ENCODE measurements at regions not wholly inside any gene's neighbourhood (a gene's known extent, or its start where the extent isn't known, plus 50 kb on each side); places are given as distances from the start of the nearest gene placed in this dataset.

DNA sequence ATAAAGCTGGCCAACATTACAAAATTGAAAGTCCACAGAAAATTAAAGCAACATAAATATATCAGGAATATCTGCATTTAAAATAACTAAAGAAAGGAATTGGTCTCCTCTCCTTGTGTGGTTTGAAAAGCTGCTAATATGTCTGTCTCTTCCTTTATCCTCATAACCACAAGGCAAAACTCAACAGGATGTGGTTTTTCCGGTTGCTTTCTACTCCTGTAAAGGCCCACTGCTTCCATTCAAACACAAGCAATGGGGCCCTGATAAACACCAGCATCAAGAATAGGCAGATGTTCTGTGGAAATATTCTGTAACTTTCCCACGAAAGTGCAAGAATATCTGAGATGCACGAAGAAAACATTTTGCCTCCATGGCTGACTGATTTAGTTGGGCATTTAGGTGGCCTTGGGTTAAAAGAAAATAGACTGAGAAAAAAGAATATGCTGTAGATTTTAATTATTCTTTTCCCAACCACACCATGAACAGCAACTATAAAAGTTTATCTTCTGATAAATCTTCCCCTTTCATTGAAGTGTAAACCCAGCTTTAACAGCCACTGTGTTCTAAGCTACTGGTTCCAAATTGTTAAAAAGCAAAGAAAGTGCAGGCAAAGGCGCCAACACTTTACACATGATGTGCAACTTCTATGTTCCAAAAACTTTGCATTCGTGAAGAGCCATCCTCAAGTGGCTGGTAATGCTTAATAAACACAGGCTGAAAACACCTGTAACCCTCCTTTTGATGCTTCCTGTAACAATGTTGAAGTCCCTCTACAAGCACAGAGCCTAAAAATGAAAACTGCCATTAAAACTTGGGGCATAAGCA lies 50.5 kb upstream of the NDST3 start:
- H3K4me1 ChIP-seq, result no peaks in the 10 kb centered on the region
- H3K27me3 Mint-ChIP-seq (ENCODE audit: insufficient read depth, unreplicated experiment), result peaks cover 4% of the 10 kb centered on the region
- no peaks in the 10 kb centered on the region for H3K9me3 ChIP-seq
- H3K4me3 ChIP-seq (ENCODE audit: low read depth, low read length), result no peak overlapping the region
- intact Hi-C loops (cut with micrococcal nuclease; ENCODE audit: unreplicated experiment), result no loop called here
- no peak for DNase-seq
- ChIA-PET CTCF (no interaction called here), POLR2A (no interaction called here)
- H3K9me3 Mint-ChIP-seq (ENCODE audit: unreplicated experiment), result no peaks in the 10 kb centered on the region
- no peaks in the 10 kb centered on the region for H3K36me3 ChIP-seq (ENCODE audit: control insufficient read depth, insufficient read depth, low read length)
- H3K27me3 ChIP-seq (replicated peaks; ENCODE audit: control insufficient read depth, insufficient read depth, low read length), result no peaks in the 10 kb centered on the region
- no peaks in the 10 kb centered on the region for H3K36me3 Mint-ChIP-seq (ENCODE audit: insufficient read depth, unreplicated experiment)
- H3K4me3 Mint-ChIP-seq (ENCODE audit: unreplicated experiment), result no peak overlapping the region
- no peak overlapping the region for H3K27ac Mint-ChIP-seq (ENCODE audit: unreplicated experiment)
- TF ChIP-seq, protein P1, sequence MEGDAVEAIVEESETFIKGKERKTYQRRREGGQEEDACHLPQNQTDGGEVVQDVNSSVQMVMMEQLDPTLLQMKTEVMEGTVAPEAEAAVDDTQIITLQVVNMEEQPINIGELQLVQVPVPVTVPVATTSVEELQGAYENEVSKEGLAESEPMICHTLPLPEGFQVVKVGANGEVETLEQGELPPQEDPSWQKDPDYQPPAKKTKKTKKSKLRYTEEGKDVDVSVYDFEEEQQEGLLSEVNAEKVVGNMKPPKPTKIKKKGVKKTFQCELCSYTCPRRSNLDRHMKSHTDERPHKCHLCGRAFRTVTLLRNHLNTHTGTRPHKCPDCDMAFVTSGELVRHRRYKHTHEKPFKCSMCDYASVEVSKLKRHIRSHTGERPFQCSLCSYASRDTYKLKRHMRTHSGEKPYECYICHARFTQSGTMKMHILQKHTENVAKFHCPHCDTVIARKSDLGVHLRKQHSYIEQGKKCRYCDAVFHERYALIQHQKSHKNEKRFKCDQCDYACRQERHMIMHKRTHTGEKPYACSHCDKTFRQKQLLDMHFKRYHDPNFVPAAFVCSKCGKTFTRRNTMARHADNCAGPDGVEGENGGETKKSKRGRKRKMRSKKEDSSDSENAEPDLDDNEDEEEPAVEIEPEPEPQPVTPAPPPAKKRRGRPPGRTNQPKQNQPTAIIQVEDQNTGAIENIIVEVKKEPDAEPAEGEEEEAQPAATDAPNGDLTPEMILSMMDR (IDR thresholded peaks at IDR 0.05; ENCODE audit: insufficient read depth in 1 of 2, low read depth in 1 of 2, low read length in 1 of 2, severe bottlenecking in 1 of 2, unreplicated experiment in 1 of 2), result no peak
- H3K4me1 Mint-ChIP-seq (ENCODE audit: low read depth, unreplicated experiment), result no peaks in the 10 kb centered on the region
- BruUV-seq (replicated peaks), result no TSS peak

DNA sequence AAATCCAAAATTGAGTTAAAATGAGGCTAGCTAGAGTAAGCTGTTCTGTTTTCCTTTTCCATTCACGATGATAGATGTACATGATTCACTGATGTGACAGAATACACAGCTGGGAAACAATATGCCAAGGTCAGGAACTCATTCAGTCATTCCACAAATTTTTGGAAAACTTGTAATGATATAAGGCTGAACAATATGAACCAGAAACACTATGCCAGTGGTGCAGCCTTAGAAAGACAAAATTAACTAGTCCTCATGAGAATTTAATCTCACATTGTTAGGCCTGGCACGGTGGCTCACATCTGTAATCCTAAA lies 50.0 kb upstream of the NDST3 start:
- TF ChIP-seq, protein P1 (IDR thresholded peaks at IDR 0.05; ENCODE audit: insufficient read depth in 1 of 2, low read depth in 1 of 2, low read length in 1 of 2, severe bottlenecking in 1 of 2, unreplicated experiment in 1 of 2), result no peak
- Mint-ChIP-seq H3K27ac (ENCODE audit: unreplicated experiment) (no peak overlapping the region), H3K27me3 (ENCODE audit: insufficient read depth, unreplicated experiment) (peaks cover 4% of the 10 kb centered on the region), H3K9me3 (ENCODE audit: unreplicated experiment) (no peaks in the 10 kb centered on the region), H3K4me1 (ENCODE audit: low read depth, unreplicated experiment) (no peaks in the 10 kb centered on the region), H3K4me3 (ENCODE audit: unreplicated experiment) (no peak overlapping the region), H3K36me3 (ENCODE audit: insufficient read depth, unreplicated experiment) (no peaks in the 10 kb centered on the region)
- Histone ChIP-seq H3K4me3 (ENCODE audit: low read depth, low read length) (no peak overlapping the region), H3K9me3 (no peaks in the 10 kb centered on the region), H3K4me1 (no peaks in the 10 kb centered on the region), H3K36me3 (ENCODE audit: control insufficient read depth, insufficient read depth, low read length) (no peaks in the 10 kb centered on the region), H3K27me3 (replicated peaks; ENCODE audit: control insufficient read depth, insufficient read depth, low read length) (no peaks in the 10 kb centered on the region)
- intact Hi-C loops (cut with micrococcal nuclease; ENCODE audit: unreplicated experiment), result no loop called here
- BruUV-seq (replicated peaks), result no TSS peak
- CTCF ChIA-PET, result no interaction called here
- no peak for DNase-seq
- POLR2A ChIA-PET, result no interaction called here
